B cell (primary cell): ENCODE measurements at regions not wholly inside any gene's neighbourhood (a gene's known extent, or its start where the extent isn't known, plus 50 kb on each side); places are given as distances from the start of the nearest gene placed in this dataset.
"Not testable (repeated sequence)": the region's sequence is repeated elsewhere in the genome, so short reads cannot be mapped to it uniquely, and the experiment has no call there.

Source experiments
- CTCF ChIP-seq: fragments of 200-600 bp; IDR thresholded peaks from one replicate; pipeline ENCODE4 v1.8.0; 2022; ENCODE audit warnings: antibody characterized with exemption, mild to moderate bottlenecking
- EZH2 ChIP-seq: IDR thresholded peaks from 2 replicates; pipeline ENCODE4 v1.6.1; 2012; ENCODE audit warnings: borderline replicate concordance, low read depth, mild to moderate bottlenecking, moderate library complexity, low read length; ENCODE audit not compliant: insufficient read depth, poor library complexity, severe bottlenecking

GRCh38 chrX:148305214-148305613, 195.2 kb upstream of the AFF2 start:
- not testable (repeated sequence) for TF ChIP-seq EZH2, CTCF
